K562 (cell line): ENCODE measurements at regions not wholly inside any gene's neighbourhood (a gene's known extent, or its start where the extent isn't known, plus 50 kb on each side); places are given as distances from the start of the nearest gene placed in this dataset.

Experiments
- EGR1 ChIP-seq: fragments of 450-650 bp; conservative IDR thresholded peaks from 2 replicates; pipeline ENCODE4 v1.6.1; 2017; ENCODE audit warnings: mild to moderate bottlenecking
- NFATC3 ChIP-seq: fragments of 450-650 bp; IDR thresholded peaks from 2 replicates; pipeline ENCODE4 v1.6.1; 2017; ENCODE audit warnings: mild to moderate bottlenecking
- ZNF239 ChIP-seq: fragments of 250-450 bp; sonication (Bioruptor Pico); IDR thresholded peaks from 2 replicates; pipeline ENCODE4 v1.4.0; 2020; ENCODE audit warnings: mild to moderate bottlenecking
- ZNF408 ChIP-seq: fragments of 250-450 bp; sonication (Bioruptor Pico); IDR thresholded peaks from 2 replicates; pipeline ENCODE4 v1.4.0; 2020; ENCODE audit warnings: low read depth, mild to moderate bottlenecking, moderate library complexity
- TF ChIP-seq, protein P1 (sequence below): fragments of 450-650 bp; IDR thresholded peaks from 2 replicates; pipeline ENCODE4 v1.7.1; 2018; ENCODE audit warnings: mild to moderate bottlenecking, low read depth; ENCODE audit not compliant: partially characterized antibody
- TF ChIP-seq, protein P2 (sequence below): sonication (generic); formaldehyde crosslinking; IDR thresholded peaks from 2 replicates; pipeline ENCODE4 v1.8.1; 2023; ENCODE audit warnings: missing genetic modification reagents, mild to moderate bottlenecking, borderline replicate concordance

DNA sequence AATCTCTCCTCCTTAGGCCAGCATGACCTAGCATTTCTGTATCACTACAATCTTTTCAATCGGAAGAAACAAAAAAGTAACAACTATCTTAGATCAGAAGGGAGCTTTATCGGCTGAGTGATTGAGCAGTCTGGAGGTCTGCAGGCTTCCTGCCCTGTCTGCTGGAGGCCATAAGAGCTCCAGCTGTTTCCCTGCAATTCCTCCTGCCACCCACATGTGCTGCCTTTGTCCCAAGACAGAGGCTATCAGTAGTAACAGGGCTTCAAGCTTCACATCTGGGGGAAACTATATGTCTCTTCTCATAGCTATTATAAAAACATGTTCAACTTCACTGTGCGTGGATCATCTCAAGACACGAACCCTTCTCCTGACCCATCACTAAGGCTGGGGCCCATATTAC, 70.1 kb upstream of the VWC2 start (continued):
- TF ChIP-seq, protein P1, sequence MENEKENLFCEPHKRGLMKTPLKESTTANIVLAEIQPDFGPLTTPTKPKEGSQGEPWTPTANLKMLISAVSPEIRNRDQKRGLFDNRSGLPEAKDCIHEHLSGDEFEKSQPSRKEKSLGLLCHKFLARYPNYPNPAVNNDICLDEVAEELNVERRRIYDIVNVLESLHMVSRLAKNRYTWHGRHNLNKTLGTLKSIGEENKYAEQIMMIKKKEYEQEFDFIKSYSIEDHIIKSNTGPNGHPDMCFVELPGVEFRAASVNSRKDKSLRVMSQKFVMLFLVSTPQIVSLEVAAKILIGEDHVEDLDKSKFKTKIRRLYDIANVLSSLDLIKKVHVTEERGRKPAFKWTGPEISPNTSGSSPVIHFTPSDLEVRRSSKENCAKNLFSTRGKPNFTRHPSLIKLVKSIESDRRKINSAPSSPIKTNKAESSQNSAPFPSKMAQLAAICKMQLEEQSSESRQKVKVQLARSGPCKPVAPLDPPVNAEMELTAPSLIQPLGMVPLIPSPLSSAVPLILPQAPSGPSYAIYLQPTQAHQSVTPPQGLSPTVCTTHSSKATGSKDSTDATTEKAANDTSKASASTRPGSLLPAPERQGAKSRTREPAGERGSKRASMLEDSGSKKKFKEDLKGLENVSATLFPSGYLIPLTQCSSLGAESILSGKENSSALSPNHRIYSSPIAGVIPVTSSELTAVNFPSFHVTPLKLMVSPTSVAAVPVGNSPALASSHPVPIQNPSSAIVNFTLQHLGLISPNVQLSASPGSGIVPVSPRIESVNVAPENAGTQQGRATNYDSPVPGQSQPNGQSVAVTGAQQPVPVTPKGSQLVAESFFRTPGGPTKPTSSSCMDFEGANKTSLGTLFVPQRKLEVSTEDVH, result no peak
- TF ChIP-seq EGR1 (no peak), ZNF408 (CRISPR knock-in tag) (no peak), NFATC3 (no peak), ZNF239 (CRISPR knock-in tag) (no peak)
- TF ChIP-seq, protein P2, sequence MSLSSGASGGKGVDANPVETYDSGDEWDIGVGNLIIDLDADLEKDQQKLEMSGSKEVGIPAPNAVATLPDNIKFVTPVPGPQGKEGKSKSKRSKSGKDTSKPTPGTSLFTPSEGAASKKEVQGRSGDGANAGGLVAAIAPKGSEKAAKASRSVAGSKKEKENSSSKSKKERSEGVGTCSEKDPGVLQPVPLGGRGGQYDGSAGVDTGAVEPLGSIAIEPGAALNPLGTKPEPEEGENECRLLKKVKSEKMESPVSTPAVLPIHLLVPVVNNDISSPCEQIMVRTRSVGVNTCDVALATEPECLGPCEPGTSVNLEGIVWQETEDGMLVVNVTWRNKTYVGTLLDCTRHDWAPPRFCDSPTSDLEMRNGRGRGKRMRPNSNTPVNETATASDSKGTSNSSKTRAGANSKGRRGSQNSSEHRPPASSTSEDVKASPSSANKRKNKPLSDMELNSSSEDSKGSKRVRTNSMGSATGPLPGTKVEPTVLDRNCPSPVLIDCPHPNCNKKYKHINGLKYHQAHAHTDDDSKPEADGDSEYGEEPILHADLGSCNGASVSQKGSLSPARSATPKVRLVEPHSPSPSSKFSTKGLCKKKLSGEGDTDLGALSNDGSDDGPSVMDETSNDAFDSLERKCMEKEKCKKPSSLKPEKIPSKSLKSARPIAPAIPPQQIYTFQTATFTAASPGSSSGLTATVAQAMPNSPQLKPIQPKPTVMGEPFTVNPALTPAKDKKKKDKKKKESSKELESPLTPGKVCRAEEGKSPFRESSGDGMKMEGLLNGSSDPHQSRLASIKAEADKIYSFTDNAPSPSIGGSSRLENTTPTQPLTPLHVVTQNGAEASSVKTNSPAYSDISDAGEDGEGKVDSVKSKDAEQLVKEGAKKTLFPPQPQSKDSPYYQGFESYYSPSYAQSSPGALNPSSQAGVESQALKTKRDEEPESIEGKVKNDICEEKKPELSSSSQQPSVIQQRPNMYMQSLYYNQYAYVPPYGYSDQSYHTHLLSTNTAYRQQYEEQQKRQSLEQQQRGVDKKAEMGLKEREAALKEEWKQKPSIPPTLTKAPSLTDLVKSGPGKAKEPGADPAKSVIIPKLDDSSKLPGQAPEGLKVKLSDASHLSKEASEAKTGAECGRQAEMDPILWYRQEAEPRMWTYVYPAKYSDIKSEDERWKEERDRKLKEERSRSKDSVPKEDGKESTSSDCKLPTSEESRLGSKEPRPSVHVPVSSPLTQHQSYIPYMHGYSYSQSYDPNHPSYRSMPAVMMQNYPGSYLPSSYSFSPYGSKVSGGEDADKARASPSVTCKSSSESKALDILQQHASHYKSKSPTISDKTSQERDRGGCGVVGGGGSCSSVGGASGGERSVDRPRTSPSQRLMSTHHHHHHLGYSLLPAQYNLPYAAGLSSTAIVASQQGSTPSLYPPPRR, result no peak
